GM21515 (cell line): ENCODE measurements at regions not wholly inside any gene's neighbourhood (a gene's known extent, or its start where the extent isn't known, plus 50 kb on each side); places are given as distances from the start of the nearest gene placed in this dataset.

Source experiments
- ATAC-seq: cut with Tn5 transposase; IDR thresholded peaks from one replicate; pipeline ENCODE4 v1.9.1; 2021; ENCODE audit not compliant: unreplicated experiment

DNA sequence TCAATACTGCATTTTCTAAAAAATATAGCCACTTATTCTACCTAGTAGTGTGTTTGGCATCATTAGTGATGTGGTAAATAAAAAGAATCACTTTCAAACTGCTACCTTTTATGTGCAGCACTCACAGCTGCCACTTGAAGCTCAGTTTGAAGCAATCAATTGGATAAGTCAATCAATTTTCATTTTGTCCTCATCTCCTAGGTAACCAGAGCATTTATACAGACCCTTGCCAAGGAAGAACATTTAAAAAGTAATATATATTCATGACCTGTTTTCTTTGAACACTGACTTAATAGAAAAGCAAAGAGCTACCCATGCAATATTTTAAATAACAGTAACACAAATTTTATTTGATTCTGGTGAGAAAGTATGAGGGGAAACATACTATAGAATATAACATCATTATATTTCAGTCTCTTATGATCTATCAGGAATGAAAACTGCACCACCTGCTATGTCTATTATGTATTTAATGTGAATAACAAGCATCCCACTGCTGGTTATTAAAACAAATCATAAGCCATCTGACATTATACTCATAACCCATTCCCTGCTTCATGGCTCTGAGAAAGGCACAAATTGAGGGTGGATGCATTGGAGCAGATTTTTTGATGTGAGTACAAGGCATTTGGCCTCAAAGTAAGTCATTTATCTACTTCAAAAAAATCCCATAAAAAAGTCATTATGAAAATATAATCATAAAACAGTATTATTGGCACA lies 168.4 kb upstream of the C21orf91 start:
- no peak for ATAC-seq

DNA sequence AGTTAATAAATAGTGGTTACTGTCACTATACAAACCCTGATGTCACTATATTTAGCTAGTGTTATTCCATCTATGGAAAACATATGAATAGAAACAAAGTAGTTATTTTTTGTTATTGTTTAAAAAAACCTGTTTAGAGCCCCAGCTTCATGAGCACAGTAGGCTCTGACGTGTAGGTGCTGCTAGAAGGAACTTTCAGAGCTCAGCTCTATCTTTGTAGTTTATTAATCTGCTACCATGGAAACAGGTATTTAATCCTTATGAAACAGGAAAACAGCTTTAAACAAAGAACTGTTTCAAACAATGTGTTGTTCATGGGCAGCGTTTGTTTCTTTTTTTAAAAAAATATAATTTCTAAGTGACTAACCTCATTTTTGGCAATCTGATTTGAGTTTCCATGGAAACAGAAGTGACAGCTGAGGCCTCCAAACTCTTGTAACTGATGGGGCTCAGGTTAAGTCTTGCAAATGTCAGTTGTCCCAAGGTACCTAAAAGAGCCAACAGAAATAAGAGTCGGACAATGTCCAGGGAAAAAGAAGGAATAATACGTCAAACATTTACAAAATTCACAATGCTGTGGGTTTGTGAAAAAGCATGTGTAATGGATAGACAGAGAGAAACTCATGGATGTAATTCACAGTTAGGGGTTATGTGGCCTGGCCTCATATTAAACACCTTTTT lies 162.0 kb upstream of the C21orf91 start:
- ATAC-seq, result no peak

DNA sequence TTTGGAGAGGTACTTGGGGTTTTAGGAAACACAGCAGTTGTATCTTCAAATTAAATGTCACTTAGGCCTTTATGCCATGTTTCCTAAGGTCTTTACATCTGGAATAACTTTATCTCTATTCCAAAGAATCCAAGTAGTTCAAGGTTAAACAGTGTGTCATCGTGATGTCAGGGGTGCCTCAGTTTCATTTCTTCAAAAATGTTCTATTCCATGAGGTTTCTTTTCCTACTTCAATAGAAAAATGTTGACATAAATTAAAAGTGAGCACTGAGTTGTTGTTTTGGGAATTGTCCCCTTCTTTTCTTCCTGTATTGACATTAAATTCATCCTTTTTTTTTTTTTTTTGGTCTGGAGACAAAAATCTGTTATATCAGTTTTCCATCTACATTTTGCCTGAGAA lies 160.6 kb upstream of the C21orf91 start:
- no peak for ATAC-seq

DNA sequence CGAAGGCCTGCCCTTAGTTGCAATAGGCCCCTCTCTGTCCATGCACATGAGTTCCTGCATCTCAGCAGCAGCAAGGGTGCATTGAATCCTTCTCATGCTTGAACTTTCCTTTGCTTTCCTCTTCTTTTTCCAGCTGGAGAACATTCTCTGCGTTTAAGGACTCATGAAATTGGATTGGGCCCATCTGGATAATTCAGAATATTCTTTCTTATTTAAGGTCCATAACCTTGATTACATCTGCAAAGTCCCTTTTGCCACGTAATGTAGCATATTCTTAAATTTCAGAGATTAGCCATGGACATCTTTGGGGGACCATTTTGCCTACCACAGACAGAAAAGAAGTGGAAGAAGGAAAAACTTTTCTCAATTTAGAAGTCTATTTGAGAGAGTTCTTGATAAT lies 159.7 kb upstream of the C21orf91 start:
- no peak for ATAC-seq

DNA sequence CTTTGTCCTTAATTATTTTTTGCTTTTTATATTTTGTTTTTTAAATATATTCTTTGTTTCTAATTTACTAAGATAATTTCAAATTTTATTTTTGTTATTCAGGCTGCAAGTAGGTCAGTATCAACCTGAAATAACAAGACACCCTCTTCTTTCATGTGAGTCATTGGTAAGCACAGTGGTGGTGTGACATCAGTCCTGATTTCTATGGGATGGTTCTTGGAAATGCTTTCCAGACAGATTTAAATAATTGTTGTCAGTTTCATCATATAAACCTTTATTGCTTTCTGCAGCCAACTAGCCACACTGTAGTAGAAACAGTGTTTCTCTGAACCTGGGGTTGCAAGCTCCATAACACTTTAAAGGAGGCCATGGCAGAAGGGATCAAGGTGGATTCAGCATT lies 157.5 kb upstream of the C21orf91 start:
- no peak for ATAC-seq

DNA sequence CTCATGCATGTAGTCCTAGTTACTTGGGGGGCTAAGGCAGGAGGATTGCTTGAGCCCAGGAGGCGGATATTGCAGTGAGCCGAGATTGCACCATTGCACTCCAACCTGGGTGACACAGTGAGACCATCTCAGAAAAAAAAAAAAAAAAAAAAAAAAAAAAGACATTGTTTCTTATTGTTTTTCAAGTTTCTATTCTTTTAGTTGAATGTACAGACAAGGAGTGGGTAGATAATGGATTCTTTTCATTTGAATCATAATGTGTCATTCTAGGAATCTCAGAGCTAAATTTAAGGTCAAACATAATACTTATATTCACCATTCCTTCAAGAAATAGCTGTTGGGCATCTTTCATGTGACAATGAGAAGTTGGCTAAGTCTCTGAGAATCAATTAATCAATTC lies 157.0 kb upstream of the C21orf91 start:
- ATAC-seq, result no peak

DNA sequence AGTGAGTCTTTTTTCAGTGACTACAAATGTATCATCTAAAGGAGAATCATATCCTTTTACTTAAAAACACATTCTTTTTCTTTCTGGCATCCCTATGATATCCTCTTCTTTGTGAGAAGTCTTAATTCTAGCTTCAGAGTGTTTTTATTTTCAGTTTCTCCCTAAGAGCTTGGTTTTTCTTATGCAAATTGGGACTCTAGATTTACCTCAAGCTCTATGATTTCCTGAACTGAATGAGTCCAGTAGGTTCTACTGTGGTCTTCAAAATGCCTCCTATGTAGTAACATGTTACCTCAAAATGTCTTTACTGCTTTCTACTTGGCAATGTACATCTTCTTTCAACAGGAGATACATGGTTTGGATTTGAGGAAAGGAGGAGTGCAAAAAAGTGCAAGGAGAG lies 148.2 kb upstream of the C21orf91 start:
- no peak for ATAC-seq

DNA sequence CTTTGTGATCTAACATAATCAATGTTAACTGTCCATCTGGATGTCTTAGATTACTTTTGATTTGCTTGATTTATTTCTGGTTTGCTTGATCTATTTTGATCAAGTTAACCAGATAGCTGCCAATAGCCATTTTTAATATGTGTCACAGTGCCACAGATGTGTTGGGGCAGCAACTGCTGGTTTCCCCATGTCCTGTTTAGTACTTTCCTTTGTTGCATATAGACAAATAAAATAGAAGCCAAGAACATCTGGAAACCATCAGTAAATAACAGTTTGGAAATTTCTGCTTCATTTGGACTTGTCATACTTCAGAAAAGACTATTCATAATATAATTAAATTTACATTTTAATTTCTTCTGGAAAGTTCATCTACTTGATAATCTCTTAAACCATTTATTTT lies 145.6 kb upstream of the C21orf91 start:
- ATAC-seq, result no peak

DNA sequence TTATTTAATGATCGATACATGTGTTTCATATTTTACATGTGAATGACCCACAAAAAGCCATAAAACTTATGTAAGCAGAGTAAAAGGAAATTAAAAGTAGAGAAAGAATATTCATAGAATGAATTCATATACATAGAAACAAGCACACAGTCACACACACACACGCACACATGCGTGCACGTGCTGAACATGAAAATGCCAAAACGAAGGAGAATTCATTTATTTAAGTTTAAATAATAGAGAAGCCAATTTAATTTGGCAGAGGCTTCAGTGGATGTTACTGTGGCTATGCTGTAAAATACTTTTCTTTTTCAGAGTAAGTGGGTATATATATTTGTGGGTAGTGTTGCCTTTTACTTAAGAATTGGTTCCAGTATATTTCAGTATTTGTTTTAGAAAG lies 145.0 kb upstream of the C21orf91 start:
- no peak for ATAC-seq

DNA sequence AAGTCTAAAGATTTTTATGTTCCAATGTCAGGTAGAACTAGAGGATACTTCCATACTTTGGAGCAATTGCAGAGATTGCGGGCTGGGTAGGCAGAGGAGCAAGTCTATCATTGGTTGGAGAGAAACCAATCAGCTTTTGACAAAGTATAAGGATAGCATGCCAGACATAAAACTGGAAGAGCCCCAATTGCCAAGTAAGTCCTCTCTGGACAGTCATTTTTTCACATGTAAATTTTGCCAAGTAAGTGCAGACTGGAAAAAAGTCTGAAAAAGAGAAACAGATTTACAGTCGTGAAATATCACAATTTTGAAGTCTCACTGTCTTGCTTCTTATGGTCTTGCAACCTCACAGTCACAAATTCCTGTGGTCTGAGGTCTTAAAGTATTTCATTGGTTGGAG lies 131.4 kb upstream of the C21orf91 start:
- ATAC-seq, result no peak

DNA sequence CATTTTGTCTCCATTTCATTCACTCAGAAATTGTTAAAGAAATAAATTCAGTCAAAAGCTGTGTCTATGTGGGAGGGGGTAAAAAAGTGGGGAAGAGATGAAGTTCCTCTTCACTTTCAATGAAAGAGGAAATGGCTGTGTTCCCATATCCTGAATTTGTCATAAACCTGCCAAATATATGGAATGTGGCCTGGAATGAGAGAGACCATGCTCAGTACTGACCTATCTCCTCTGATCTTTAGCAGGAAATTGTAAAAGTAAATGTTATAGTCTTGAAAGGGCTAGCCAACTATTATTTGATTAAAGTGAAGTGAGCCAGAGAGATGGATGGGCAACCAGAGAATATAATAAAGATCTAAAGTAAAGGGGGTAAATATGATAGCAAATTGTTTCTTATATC lies 130.3 kb upstream of the C21orf91 start:
- no peak for ATAC-seq

DNA sequence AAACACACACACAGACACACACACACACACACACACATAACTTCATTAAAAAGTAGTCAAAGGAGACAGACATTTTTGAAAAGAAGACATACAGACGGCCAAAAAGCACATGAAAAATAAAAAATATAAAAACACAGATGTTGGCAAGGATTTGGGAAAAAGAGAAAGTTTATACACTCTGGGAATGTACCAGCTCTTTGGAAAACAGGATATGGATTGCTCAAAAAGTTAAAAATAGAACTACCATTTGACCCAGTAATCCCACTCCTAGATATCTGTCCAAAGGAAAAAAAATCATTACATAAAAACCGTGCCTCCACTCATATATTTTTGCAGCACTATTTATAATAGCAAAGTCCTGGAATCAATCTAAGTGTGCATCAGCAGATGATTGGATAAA lies 128.4 kb upstream of the C21orf91 start:
- no peak for ATAC-seq

DNA sequence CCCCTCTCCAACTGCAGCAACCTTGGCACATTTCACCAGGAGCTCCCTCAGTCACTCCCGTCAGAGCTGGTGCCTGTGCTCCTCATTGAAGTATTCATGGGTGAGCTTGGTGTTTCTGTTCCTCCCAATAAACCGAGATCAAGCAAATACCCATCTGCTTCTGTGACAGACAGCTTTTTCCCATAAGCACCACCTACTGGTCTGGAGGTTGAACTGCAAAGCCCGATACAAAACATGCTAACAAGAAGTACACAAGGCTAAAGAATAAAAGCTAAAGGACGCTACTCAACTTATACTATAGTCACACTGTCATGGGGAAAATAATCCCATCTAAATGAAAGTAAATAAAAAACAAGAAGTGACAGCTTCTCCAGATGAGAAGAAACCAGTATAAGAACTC lies 111.9 kb upstream of the C21orf91 start:
- ATAC-seq, result no peak

DNA sequence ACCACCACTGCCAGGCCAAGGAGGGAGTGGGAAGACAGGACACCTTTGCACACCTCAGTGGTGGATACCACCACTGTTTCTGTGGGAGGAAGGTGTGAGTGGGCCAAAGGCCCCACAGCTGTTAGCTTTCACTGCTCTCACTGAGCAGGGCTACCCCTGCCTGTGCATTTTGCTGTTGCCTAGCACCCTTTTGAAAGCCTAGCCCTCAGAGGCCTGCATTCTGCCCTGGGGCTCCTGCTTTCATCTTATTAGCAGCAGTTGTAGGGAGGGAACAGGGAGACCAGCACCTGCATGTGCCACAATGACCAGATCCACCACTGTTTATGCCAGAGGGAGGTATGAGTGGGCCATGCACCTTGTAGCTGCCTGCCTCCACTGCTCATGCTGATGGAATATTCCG lies 110.9 kb upstream of the C21orf91 start:
- no peak for ATAC-seq

DNA sequence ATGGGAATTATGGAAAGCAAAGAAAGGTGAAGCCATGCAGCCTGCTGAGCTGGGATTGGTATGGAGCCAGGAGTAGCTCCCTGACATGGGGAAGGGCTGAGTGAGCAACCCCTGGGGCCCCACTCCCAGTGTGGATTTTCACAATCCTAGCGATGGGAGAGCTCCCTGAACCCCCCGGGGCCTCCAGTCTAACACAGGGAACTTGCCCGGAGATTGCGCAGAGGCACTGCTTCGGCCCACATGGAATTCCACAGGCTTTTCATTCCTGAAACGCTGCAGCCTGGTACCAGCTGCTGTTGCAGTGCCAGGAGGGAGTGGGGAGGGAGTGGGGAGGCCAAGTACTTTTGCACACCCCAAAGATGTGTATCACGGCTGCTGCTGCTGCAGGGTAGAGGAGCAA lies 110.4 kb upstream of the C21orf91 start:
- no peak for ATAC-seq

DNA sequence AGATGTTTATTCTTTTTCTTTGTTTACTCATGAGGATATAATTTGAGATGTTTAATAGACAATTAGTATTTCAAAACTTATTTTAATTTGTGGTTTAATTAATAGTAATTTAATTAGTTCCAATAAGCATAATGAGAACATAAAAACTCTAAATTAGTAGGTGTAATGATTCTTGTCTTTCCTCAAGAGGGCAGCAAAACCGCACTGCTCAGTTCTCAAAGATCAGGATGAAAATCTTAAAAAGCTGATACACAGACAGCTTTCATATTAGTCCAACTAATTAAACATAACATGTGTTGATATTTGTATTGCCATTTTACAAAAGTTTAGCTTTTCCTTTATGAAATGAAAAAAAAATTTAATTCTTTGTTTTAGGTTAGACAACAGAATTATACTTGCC lies 106.7 kb upstream of the C21orf91 start:
- no peak for ATAC-seq

DNA sequence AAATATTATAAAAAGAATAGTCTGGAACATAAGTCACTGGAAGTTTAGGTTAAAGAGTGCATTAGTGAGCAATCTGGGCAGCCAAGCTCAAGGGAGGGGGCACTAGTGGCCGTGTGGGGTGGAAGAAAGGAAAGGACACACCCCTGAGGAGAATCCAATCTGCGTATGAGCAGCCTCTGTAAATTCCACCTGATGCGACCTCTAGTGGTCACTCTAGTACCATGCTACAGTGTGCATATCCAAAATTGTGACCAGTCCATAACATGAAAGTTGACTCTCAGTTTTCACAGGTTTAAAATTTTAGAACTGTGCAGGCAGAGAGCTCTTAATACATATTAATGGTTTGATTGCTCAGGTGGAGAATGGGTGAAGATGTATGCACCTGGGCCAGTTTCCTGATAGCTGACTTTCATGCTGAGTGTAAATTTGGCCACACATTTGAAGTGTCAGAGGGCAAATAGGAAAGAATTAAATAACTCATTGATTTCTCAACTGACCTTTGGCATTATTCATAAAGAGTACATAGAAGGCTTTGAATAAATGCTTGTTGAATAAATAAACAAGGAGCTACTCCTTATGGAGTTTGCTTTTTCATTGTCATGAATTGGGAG lies 105.9 kb upstream of the C21orf91 start:
- ATAC-seq, result peak; percentile 94

DNA sequence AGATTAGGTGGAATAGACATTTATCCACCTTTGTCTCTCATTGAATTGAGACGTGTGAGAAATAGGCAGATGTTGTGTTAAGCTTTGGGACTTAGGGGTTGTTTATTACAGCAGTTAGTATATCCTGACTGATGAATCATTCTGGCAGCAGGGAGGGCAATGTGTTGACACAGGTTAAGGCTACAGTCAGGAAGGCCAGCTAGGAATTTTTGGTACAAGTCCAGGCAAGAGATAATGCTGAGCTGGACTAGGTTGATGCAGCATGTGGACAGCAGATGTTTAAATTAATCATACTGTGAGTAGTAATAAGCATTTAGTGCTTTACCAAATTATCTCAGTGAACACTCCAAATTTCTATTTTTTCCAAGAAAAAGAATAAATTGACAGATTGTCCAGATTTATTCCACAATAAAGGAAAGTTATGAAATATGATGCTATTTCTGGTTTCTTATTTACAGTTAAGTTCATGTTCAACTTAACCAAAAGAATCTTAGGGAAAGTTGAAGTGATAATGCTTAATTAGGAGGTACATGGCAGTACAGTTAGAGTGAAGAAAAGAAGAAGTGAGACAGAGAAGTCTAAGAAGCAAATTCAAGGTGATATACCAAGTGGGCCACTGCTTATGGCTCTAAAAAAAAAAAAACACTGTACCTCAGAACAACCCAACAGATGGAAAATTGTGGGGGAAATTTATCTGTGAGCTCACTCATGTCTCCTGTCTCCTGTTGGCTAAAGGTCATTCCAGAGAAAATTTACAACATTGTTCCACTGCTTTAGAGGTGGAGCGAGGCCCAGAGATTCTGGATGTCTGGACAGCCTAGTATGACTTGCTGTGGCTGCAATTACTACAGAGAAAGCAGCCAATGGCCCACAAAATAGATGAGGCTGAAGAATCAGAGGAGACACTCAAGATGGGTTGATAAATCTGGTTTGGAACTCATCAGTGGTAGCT lies 102.7 kb upstream of the C21orf91 start:
- no peak for ATAC-seq

DNA sequence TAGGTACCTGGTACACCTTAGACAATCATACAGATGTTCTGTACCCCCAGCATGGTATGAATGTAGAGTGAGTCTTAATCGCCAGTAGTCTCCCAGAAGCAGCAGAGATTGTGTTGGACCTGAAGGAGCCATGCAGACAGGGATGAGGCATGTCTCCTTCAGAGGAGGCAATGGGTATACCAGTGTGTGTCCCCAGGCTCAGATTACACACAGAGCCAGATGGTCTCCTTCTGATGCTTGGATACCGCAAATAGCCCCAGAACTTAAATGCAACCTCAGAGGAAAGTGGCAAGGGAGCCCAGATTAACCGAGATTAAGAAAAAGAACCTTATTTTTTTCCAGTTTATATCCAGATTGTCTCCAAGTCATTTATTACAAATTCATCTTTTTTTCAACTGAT lies 96.8 kb upstream of the C21orf91 start:
- ATAC-seq, result no peak

DNA sequence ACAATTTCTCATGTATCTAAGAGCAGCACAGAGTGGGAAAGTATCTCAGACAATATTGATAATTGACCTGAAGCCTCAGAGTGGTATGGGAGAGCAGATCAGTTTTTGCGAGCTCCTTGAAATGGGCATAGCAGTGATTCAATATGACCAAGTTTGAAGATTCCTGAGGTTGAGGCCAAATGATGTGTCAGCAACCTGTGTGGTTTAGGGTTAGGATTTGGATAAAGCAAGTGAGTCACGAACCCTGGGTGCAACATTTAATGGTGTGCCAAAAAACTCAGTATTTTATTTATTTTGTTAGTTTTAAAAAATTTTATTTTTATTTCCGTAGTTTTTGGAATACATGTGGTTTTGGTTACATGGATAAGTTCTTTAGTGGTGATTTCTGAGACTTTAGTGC lies 92.5 kb upstream of the C21orf91 start:
- ATAC-seq, result no peak

DNA sequence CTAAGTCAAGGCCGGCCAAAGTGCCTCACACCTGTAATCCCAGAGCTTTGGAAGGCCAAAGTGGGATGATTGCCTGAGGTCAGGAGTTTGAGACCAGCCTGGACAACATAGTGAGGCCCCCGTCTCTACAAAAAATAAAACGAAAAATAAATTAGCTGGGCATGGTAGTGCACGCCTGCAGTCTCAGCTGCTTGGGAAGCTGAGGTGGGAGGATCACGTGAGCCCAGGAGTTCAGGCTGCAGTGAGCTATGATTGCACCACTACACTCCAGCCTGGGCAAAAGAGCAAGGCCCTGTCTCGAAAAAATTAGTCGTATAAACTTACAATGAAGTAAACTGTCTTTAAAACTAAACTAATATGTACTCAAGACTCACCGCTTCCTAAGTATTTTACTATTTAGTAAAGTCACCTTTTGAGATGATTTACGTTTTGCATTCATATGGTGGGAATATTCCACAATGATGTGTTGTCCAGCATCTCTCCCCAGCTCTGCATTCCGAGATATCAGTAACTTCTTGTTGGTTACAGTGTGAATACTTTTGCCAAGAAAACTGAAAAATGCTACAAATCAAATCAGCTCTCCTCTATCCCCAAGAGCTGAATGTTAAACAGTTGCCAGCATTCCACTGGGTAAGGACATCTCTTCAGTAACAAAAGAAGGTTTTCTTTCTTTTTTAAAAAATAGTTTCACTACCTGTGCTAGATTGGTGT lies 84.9 kb upstream of the C21orf91 start:
- ATAC-seq, result no peak
